ENCODE measurements at regions not wholly inside any gene's neighbourhood (a gene's known extent, or its start where the extent isn't known, plus 50 kb on each side); places are given as distances from the start of the nearest gene placed in this dataset.

DNA sequence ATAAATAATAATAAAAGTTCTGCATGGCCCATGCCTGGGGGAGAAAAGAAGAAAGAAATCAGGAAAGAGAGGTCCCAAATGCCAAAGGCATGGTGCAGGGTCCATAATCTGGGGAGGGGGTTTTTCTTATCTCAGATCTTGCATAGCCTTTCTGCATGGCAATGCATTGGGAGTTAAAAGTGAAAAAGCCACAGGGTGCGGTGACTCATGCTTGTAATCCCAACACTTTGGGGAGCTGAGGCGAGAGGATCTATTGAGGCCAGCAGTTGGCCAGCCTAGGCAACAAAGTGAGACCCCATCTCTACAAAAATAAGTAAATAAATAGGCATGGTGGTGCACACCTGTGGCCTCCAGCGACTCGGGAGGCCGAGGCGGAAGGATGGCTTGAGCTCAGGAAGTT is 76.8 kb upstream of the GATA2 start:
- DNase-seq (ENCODE audit: low read depth in 4 of 4, low spot score in 3 of 4) = no peak

DNA sequence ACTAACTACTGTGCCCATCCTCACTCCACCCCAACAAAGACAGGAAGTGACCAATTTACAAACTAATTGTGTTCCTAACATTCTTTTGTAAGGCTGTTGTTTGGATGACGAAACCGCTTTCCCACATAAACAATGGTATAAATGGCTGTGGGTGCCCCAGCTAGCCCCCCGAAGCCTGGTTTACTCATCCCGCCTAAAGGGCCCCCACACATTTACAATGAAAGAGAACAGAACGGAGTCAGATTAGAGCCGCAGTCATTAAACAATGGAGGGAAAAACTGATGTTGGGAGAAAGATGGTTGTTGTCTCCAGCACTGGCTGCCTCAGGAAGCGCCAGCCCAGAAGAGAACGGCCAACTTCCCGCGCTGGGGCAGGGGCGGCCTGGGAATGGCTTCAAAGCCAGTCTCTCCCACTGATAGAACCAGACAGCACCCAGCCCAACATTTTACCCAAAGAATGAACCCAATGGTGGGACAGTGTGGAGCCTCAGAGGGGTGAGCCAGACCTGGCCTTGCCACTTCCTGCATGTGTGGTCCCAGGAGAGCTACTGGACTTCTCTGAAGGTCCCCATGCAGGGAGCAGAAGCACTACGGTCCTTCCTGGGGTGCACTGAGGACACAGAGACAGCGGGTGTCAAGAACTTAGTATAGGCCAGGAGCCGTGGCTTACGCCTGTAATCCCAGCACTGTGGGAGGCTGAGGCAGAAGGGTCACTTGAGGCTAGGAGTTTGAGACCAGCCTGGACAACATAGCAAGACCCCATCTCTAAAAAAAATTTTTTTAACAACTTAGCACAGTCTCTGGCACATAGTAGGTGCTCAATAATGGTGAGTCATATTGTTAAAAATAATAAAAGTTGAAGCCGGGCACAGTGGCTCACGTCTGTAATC is 75.8 kb upstream of the GATA2 start:
- DNase-seq (ENCODE audit: low read depth in 4 of 4, low spot score in 3 of 4) = no peak

DNA sequence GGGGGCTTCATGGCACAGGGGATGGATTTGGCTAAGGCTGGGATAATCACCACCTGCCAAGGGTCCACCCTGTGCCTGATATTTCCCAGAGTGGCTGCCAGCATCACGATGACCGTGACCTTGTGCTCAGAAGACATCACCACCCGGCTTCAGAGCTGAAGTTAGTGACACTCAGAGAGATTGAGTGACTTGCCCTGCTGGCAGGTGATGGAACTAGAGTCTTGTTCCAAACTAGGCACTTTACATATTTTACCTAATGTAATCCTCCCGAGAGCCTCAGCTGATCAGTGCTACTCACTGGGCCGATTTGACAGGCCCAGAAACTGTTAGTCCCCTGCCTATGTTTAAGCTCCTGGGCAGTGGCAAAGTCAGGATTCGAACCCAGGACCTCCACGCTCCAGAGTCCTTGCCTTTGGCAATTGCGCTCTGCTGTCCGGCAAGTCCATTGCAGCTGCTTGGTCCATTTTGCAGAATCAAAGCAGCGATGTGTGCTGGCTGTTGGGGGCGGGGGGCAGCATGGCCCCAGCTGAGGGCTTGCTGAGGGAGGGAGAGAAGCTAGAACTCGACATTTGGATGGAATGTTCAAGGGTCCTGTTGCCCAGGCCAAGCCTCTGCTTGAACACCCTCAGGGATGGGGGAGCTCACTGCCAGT is 74.8 kb upstream of the GATA2 start:
- DNase-seq (ENCODE audit: low read depth in 4 of 4, low spot score in 3 of 4) = no peak

DNA sequence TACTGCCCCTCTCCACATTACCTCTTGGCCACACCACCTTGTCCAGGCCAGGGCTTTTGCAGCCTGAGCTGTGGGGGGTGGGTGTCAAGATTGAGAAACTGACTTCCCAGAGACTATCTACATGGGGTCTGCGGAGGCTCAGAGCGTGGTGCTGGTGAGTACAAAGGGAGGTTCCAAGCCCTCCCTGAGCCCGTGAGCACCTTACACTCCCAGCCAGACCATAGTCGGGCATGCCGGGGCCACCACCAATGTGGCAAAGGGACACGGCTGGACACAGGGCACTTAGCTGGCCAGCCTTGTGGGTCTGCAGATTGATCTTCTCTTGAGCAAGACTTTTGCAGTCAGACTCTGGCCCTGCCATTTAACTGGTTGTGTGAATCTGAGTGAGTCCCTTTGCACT is 74.1 kb upstream of the GATA2 start:
- no peak for DNase-seq (ENCODE audit: low read depth in 4 of 4, low spot score in 3 of 4)

DNA sequence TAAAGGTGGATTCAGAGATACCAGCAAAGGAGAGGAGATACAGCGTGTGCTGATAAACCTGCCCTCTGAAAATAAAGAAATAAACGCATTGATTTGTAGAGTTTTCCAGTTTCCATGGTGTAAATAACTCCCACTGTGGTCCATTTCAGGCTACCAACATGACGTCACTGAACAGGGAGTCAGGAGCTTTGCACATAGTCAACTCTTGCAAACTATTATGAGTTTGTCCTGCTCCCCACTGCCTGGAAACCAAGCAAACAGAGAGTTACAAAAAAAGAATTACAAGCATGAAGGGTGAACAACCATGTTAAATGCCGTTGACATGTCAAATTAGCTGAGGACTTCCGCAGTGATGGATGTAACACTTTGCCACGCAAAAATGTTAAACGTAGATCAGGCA is 70.4 kb upstream of the GATA2 start:
- no peak for DNase-seq (ENCODE audit: low read depth in 4 of 4, low spot score in 3 of 4)

DNA sequence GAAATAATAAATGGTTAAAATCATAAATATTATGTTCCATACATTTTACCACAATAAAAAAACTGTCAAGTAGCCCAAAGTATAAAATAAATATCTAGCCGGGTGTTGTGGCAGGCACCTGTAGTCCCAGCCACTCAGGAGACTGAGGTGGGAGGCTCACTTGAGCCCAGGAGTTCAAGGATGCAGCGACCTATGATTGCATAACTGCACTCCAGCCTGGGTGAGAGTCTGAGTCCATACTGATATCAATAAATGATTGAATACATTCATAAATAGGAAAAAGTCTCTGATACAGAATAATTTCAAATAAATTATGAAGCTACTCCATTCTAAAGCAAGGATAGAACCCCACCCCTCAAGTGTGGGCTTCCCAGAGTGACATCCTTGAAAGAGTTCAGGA is 68.5 kb upstream of the GATA2 start:
- DNase-seq (ENCODE audit: low read depth in 4 of 4, low spot score in 3 of 4) = no peak

DNA sequence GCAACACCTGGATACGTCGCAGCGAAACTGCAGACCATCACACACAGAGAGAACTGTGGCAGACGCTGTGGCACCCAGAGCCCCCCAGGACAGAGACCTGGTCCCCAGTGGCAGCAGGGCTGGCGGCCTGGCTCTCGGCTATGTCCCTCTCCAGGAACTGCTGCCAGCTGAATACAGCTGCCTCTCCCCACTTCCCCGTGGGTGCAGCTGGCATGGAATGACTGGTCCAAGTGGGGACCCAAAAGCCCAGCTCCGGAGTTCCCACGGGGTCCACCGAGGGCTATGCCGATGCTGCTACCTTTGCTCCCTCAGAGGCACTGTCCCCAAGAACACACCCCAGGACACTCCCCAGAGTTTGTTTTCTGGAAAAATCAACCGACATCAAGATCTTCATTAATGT is 67.8 kb upstream of the GATA2 start:
- DNase-seq (ENCODE audit: low read depth in 4 of 4, low spot score in 3 of 4) = no peak

DNA sequence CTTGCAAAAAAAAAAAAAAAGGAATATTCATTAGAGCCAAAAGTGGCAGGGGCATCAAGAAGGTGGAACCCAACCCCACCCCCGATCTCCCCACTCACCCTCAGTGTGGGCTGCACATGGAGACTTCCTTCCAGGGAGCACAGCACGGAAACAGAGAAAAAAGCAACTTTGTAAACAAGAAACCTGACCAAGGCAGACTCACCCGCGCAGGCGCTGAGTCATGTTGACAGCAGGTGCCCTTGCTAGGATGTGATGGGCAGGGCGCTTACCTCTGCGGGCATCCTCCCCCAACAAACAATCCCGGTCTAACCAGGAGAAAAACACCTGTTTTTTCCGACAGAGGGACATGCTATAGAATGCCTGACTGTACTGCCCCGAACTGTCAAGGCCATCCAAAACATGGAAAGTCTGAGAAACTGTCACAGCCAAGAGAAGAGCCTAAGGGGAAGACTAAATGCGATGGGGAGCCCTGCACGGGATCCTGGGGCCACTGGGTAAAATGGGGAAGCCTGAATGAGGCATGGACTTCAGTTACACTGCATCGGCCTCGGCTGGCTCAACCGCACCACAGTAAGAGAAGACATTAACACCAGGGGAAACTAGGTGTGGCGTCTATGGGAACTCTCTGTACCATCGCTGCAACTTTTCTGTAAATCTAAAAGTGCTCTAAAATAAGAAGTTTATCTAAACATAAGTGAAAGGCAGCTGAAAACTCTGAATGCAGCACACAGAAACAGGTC is 66.7 kb upstream of the GATA2 start:
- DNase-seq (ENCODE audit: low read depth in 4 of 4, low spot score in 3 of 4) = no peak

DNA sequence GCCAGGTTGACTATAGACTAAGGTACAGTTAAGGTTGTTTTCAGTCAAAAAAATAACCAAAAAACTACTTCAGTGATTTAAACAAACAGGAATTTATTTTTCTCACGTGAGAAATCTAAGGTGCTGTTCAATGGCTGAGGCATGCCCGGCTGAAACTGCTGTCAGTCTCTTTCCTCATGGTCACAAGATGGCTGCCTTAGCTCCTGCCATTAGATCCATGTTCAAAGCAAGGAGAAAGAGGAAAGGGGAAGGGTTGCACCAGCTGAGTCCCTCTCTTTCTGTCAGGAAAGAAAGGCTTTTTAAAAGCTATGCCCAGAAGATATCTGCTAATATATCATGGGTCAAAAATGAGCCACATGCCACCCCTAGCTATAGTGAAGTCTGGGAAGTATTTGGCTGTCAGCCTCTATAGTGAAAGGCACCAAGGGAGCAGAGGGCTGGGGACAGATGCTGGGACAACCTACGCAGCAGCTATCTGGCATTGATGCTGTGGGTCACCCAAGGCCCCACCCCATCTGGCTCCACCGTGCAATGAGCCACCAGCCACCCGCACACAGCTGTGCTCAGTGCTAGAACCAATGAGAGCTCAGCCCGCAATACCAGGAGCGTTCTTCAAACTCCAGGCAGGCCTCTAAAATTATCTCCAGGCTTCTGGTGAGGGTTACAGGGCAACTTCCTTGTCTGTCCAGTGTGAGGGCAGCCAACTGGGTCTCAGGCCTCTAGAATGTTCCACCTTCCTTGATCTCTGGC is 64.7 kb upstream of the GATA2 start:
- DNase-seq (ENCODE audit: low read depth in 4 of 4, low spot score in 3 of 4) = no peak

DNA sequence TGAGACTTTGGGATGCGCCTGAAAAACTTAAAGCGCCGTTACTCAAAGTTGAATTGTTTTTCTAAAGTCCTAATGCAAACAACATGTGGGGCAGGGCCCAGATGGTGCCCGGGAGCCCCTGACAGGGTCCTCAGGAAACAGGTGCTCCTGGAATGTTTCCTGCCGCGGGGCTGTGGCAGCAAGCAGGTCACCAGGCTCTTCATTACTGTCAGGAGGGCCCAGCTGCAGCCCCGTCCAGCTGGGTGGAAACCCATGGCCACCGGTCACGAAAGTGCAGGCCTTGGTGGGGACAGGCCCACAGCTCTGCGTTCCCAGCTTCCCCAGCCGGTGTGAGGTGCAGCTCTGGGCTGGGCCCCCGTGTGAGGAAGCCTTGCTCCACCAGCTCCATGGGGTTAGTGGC is 63.9 kb upstream of the GATA2 start:
- no peak for DNase-seq (ENCODE audit: low read depth in 4 of 4, low spot score in 3 of 4)

DNA sequence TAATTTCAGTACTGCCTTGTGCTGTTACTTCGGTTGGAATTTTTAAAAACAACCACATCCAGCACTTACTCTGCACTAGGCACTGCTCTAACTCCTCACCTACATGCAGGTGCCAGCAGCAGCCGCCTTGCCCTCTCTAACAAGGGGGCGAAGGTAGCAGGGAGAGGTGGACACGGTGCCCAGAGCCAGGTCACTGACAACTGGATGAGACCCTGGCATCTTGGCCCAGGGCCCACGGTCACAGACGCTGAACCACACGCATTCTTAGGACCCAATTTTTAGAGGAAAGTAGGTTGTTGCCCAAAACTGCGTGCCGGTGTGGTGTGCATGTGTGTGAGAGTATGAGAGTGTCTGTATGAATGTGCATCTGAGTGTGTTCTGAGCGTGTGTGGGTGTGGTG is 63.4 kb upstream of the GATA2 start:
- DNase-seq (ENCODE audit: low read depth in 4 of 4, low spot score in 3 of 4) = no peak

DNA sequence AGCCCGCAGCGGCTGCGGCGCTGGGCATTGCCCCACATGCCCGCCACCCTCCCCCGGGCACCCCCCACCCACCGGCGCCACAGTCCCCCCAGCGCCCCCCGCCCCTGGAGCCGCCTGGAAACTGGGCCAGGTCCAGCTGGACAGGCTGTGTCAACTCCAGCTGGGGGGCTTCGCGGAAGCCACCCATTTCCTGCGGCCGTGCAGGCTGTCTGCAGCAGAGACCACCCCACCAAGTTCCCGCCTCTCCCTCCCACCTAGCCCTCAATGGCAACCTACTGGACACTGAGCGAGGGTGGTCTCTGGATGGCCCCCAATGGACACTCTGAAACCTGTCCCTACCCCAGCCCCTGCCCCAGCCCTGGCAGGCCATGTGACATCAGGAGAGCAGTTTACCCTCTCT is 62.8 kb upstream of the GATA2 start:
- no peak for DNase-seq (ENCODE audit: low read depth in 4 of 4, low spot score in 3 of 4)

DNA sequence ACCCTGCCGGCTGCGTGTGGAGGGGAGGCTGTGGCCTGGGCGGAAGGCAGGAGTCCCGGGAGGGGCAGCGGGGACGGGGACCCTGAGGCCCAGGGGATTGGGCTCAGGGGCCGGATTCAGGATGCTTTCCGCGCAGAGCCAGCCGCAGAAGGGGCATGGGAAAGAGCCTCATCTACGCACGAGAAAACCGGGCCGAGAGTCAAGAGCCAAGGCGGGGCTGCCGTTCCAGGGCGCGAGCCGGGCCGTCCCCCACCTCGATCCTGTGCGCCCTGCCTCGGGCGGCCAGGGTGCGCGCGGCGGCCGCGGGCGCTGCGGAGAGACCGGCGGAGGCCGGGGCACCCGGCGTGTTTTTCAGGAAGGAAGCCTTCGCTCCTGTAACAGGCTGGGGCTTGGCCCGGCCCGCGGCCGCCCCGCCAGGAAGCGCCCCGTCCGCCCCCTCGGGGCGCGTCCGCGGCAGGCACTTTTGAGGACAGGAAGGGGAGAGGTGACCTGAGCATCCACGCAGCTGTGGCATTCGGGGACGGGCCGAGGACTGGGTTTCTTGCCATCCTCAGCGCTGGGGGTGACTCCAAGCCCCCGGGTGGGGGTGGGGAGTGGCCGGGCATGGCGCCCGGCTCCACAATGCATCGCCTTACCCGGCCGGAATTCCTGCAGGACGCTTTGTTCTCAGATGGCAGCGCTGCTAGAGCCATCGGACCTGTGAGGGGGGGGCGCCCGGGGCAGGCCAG is 62.3 kb upstream of the GATA2 start:
- DNase-seq (ENCODE audit: low read depth in 4 of 4, low spot score in 3 of 4) = no peak

DNA sequence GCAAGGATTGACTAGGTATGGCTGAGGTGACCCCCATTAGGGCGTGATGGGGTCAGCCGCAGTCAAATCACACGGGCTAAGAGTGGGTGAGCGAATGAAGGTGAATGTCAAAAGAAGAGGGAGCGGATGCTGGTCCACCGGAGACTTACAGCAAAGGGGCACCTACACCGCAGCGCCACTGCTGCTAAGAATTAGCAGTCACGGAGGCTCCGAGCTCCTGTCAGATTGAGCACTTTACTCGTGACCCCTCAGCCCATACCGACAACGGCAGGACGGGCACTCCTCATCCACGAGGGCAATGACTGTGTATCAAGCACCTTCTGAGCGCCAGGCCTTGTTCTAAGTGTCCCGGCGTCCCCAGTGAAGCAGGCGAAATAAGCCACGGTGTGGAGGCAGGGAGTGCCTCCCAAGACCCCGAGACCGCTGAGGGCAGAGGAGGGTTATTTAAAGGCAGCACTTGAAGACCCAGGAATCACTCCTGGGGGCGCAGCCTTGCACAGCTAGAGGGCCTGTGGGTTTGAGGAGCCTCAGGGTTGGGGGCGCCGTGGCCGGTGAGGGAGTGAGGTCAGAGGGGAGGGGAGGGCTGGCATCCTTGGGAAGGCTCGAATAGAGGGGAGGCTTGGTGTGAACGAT is 61.6 kb upstream of the GATA2 start:
- no peak for DNase-seq (ENCODE audit: low read depth in 4 of 4, low spot score in 3 of 4)

DNA sequence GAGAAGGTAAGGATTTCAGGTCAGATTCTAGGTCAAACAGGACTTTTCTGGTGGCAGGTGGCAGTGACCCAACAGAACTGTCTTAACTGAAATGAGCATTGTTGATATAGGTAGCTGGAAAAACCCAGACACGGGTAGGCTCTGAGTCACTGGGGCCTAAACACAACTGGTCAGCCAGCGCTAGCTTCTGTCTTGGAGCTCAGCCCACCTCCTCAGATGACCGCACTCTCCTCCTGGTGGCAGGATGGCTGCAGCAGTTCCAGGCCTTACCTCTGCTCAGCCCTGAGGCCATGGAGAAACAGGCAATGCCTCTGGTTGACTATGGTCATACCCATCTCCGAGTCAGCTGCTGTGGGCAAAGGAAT is 61.1 kb upstream of the GATA2 start:
- DNase-seq (ENCODE audit: low read depth in 4 of 4, low spot score in 3 of 4) = no peak

DNA sequence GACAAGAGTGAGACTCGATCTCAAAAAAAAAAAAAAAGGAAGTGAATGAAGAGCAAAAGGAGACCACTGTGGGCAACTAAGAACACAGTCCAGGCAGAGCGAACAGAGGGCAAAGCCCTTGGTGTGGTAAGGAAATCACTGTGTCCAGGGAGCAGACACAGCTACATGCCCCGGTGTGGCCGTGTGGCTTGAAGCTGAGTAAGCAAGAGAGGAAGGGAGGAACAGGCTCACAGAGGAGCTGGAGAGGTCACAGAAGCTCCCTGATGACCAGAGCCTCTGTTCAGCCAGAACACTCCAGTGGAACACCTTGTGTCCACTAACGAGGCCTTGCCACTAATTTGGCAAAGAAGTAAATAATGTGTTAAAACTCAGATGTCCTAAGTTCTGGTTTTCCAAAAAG is 60.6 kb upstream of the GATA2 start:
- DNase-seq (ENCODE audit: low read depth in 4 of 4, low spot score in 3 of 4) = no peak

DNA sequence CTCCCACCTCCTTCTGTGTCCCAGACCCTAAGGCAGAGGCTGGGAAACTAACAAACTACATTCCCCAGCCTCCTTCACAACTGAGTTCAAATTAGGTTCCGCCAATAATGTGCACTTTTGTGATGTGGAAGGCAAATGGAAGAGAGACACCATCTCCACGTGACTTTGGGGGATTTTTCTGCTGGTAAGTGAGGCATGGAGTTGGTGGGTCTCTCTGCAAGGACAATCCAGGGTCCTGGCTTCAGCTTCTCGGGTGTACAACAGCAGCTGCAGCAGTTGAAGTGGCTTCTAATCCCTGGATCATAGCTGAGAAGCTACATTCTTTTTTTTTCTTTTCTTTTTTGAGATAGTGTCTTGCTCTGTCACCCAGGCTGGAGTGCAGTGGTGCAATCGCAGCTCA is 58.9 kb upstream of the GATA2 start:
- no peak for DNase-seq (ENCODE audit: low read depth in 4 of 4, low spot score in 3 of 4)

DNA sequence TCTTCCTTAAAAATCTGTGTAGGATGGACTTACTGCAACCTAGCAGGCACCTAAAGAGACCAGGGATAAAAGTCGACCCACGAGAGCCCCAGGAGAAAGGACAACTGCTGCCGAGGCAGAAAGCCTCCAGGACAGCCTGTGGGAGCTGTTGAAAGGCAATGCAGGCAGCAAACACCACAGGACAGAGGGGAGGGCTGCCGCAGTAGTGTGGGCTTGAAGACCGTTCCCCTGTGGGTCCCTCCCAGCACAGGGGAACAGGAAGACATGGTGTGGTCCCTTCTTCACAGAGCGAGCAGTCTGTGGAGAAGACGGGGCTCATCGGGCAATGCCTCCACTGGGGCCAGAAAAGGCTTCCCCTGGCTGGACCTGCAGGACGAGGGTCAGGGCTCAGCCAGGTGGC is 58.5 kb upstream of the GATA2 start:
- no peak for DNase-seq (ENCODE audit: low read depth in 4 of 4, low spot score in 3 of 4)

DNA sequence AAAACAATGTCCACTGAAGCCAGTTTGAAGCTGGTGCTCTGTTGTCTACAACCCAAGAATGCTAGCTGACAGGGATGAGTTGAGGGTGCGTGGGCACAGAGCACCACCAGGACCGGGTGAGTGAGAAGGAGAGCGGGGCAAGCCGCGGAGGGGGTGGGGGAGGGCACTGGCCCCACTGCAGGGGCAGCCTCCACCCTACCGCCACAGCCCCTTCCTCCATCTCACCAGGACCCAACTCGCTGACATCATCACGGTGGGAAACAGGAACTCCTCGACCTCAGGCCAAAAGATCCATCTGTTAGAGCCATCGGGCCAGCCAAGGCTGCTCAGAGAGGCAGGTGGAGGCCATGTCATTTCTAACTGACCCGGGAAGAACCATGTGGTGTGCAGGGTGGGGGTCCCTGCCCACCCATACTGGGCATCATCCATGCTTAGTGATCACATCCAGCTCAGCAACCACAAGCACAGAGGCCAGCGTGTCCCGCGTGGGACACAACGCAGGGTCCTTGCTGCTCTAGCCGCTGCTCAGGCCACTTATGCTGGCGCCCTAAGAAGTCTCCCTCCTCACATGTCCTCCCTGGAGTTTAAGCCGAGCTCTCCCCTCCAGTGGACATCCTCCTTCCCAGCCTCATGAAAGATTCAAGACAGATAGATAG is 57.6 kb upstream of the GATA2 start:
- no peak for DNase-seq (ENCODE audit: low read depth in 4 of 4, low spot score in 3 of 4)

DNA sequence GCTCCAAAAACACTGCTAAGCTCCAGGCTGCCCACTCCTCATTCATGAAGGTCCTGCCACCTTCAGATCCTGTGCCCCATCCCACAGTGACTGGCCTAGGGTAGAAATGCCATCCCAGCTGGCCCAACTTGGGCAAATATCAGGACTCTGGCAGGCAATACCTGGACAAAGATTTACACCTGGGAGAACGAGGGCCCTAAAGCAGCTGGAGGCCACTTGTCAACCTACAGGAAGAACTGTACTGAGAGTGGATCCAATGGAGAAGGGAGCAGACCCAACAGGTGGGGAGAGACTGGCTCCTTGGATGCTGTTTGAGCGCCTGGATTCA is 57.1 kb upstream of the GATA2 start:
- no peak for DNase-seq (ENCODE audit: low read depth in 4 of 4, low spot score in 3 of 4)
